Psoas muscle (tissue), 7 donors: ENCODE measurements at regions not wholly inside any gene's neighbourhood (a gene's known extent, or its start where the extent isn't known, plus 50 kb on each side); places are given as distances from the start of the nearest gene placed in this dataset.

Experiments
- ATAC-seq, 4 donors: fragments of 200-7000 bp; cut with Tn5 transposase; one replicate each; pipeline ENCODE4 v1.9.1; 2020; ENCODE audit warnings: moderate library complexity in 3 of 4, mild to moderate bottlenecking in 2 of 4
- DNase-seq, 2 donors: peaks; one replicate each; pipeline ENCODE4 v3.0.0-alpha.2; 2020
- H3K27ac ChIP-seq: fragments of 200-600 bp; one replicate; pipeline ENCODE4 v1.8.0; 2022
- H3K27me3 ChIP-seq, 3 donors: fragments of 200-600 bp in 1 of 3; one replicate each; pipeline versions ENCODE4 v1.6.1 to v1.8.0; 2013 to 2022; ENCODE audit warnings: low read length in 2 of 3, mild to moderate bottlenecking in 2 of 3, moderate library complexity in 1 of 3; ENCODE audit not compliant: insufficient read depth in 3 of 3
- H3K36me3 ChIP-seq, 2 donors: fragments of 200-600 bp in 1 of 2; one replicate each; pipeline versions ENCODE4 v1.6.1 to v1.8.0; 2013 to 2022; ENCODE audit warnings: low read depth in 1 of 2, mild to moderate bottlenecking in 1 of 2, moderate library complexity in 1 of 2; ENCODE audit not compliant: insufficient read depth in 1 of 2
- H3K4me1 ChIP-seq: fragments of 200-600 bp; one replicate; pipeline ENCODE4 v1.8.0; 2022
- H3K4me3 ChIP-seq: fragments of 200-600 bp; one replicate; pipeline ENCODE4 v1.8.0; 2022; ENCODE audit warnings: mild to moderate bottlenecking
- H3K9me3 ChIP-seq: fragments of 200-600 bp; one replicate; pipeline ENCODE4 v1.8.0; 2022
- CTCF ChIP-seq: fragments of 200-600 bp; IDR thresholded peaks from one replicate; pipeline ENCODE4 v1.8.0; 2022; ENCODE audit warnings: antibody characterized with exemption
- WGBS, 3 donors: extraction: QIAGEN DNeasy Blood & Tissue Kit; methylation state at CpG; one replicate each; pipeline versions ENCODE4 v1.1.6 to v1.1.7; 2013; 5-methylcytosine and 5-hydroxymethylcytosine counted together
- intact Hi-C, 2 donors: fragments of 100-400 bp; cut with DNase I; formaldehyde crosslinking; loops; one replicate each; pipeline versions ENCODE4 v1.11.0 to v1.14.2; 2022
- donor health status: healthy with polysubstance abuse.
- donor health status: DM: no; HTN: no; CAD: no; lungs with moderate emphysema.
- donor health status: Bipolar disorder and iron deficiency.
- donor health status: healthy.
- donor health status: DM: yes; HTN: yes; CAD: no.
- donor health status: DM: no; HTN: no; CAD: no.
- donor health status: DM: yes; HTN: yes; CAD: no.

GRCh38 chrX:20606831-20607230 is 340.1 kb upstream of the RPS6KA3 start:
- Histone ChIP-seq H3K4me1 (no peaks in the 10 kb centered on the region), H3K27me3 (peaks cover 0 to 12% (median 0%) of the 10 kb centered on the region in 3 donors), H3K36me3 (no peaks in the 10 kb centered on the region), H3K9me3 (no peaks in the 10 kb centered on the region), H3K27ac (no peak overlapping the region), H3K4me3 (no peak overlapping the region)
- intact Hi-C loops = no loop called here
- 49 to 61% (median 53%) methylated on average over 4 of the region's 4 CpGs for WGBS, 3 donors
- DNase-seq (no peak), ATAC-seq (no peak)
- TF ChIP-seq CTCF = no peak

GRCh38 chrX:20596856-20597255 is 330.1 kb upstream of the RPS6KA3 start:
- H3K27me3 ChIP-seq = peaks cover 0 to 5% (median 0%) of the 10 kb centered on the region in 3 donors
- ATAC-seq (no peak), DNase-seq (no peak)
- no peaks in the 10 kb centered on the region for H3K36me3 ChIP-seq
- intact Hi-C loops = no loop called here
- H3K4me3 ChIP-seq = no peak overlapping the region
- WGBS, 3 donors = 43 to 47% (median 47%) methylated on average over 2 of the region's 2 CpGs
- H3K9me3 ChIP-seq = no peaks in the 10 kb centered on the region
- no peaks in the 10 kb centered on the region for H3K4me1 ChIP-seq
- no peak for TF ChIP-seq CTCF
- H3K27ac ChIP-seq = no peak overlapping the region

GRCh38 chrX:20595928-20596575 is 329.3 kb upstream of the RPS6KA3 start:
- intact Hi-C loops = no loop called here
- Histone ChIP-seq H3K4me1 (no peaks in the 10 kb centered on the region), H3K27ac (no peak overlapping the region), H3K36me3 (no peaks in the 10 kb centered on the region), H3K4me3 (no peak overlapping the region), H3K27me3 (peaks cover 0 to 5% (median 0%) of the 10 kb centered on the region in 3 donors), H3K9me3 (no peaks in the 10 kb centered on the region)
- ATAC-seq (no peak), DNase-seq (no peak)
- no peak for TF ChIP-seq CTCF
- WGBS, 3 donors = 49 to 62% (median 55%) methylated on average over 6 of the region's 6 CpGs

GRCh38 chrX:20594985-20595384 is 328.3 kb upstream of the RPS6KA3 start:
- no peaks in the 10 kb centered on the region for H3K36me3 ChIP-seq
- TF ChIP-seq CTCF = peak; percentile 17
- no peak for DNase-seq
- no peaks in the 10 kb centered on the region for H3K4me1 ChIP-seq
- peaks cover 0 to 5% (median 0%) of the 10 kb centered on the region in 3 donors for H3K27me3 ChIP-seq
- intact Hi-C loops = no loop called here
- H3K27ac ChIP-seq = no peak overlapping the region
- no peak for ATAC-seq
- 29 to 56% (median 46%) methylated on average over 2 of the region's 2 CpGs for WGBS, 3 donors
- no peaks in the 10 kb centered on the region for H3K9me3 ChIP-seq
- H3K4me3 ChIP-seq = no peak overlapping the region

GRCh38 chrX:20593836-20594235 is 327.1 kb upstream of the RPS6KA3 start:
- WGBS, 3 donors = 57 to 75% (median 60%) methylated on average over 2 of the region's 2 CpGs
- Histone ChIP-seq H3K27ac (no peak overlapping the region), H3K9me3 (peaks cover 5% of the 10 kb centered on the region), H3K4me1 (no peaks in the 10 kb centered on the region), H3K36me3 (no peaks in the 10 kb centered on the region), H3K27me3 (peaks cover 0 to 5% (median 0%) of the 10 kb centered on the region in 3 donors), H3K4me3 (no peak overlapping the region)
- TF ChIP-seq CTCF = no peak
- ATAC-seq (no peak), DNase-seq (no peak)
- intact Hi-C loops = no loop called here
